ENCODE measurements at regions not wholly inside any gene's neighbourhood (a gene's known extent, or its start where the extent isn't known, plus 50 kb on each side); places are given as distances from the start of the nearest gene placed in this dataset.
"Not testable (repeated sequence)": the region's sequence is repeated elsewhere in the genome, so short reads cannot be mapped to it uniquely, and the experiment has no call there.

- TF ChIP-seq CTCF (conservative IDR thresholded peaks at IDR 0.05) = no peak
- TF ChIP-seq ZFX (IDR thresholded peaks at IDR 0.05) = no peak
These were observed 157.9 kb upstream of the CREB1 start for GRCh38 chr2:207371877-207372276.

GRCh38 chr2:207372483-207372882 lies 157.3 kb upstream of the CREB1 start:
- H3K27ac ChIP-seq = no peak overlapping the region
- no peak for TF ChIP-seq CTCF (conservative IDR thresholded peaks at IDR 0.05)
- TF ChIP-seq ZFX (IDR thresholded peaks at IDR 0.05) = no peak

More at GRCh38 chr2:207371877-207372276, 157.9 kb upstream of the CREB1 start:
- no peak overlapping the region for H3K27ac ChIP-seq

DNA sequence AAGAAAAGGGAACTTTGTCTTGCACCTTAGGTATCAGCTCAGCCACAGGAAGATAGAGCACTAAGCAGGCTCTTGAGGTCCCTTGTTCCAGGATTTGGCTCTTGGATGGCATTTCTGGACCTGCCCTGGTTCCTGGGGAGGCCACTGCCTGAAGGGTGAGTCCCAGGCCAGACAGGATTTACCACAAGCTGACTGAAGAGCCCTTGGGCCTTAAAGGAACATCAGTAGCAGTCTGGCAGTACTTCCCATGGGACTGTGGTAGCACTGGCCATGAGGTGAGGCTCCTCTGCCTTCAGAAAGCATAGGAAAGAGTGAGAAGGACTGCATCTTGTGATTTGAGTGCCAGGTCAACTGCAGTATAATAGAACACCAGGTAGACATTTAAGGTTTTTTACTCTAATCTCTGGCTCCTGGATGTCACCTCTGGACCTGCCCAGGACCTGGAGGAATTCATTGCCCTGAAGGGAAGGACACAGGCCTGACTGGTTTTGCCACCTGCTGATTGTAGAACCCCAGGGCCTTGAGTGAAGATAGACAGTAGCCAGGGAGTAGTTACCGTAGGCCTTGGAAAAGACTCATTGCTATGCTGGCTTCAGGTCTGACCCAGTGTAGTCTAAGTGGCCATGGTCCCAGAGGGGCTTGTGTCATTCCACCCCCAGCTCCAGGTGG lies 154.4 kb upstream of the CREB1 start:
- H3K27ac ChIP-seq = no peak overlapping the region
- no peak for TF ChIP-seq CTCF (conservative IDR thresholded peaks at IDR 0.05)
- no peak for TF ChIP-seq ZFX (IDR thresholded peaks at IDR 0.05)

DNA sequence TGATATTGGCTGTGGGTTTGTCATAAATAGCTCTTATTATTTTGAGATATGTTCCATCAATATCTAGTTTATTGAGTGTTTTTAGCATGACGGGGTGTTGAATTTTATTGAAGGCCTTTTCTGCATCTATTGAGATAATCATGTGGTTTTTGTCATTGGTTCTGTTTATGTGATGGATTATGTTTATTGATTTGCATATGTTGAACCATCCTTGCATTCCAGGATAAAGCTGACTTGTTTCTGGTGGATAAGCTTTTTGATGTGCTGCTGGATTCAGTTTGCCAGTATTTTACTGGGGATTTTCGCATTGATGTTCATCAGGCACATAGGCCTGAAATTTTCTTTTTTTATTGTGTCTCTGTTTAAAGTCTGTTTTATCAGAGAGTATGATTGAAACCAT lies 151.1 kb upstream of the CREB1 start:
- H3K27ac ChIP-seq = not testable (repeated sequence)

DNA sequence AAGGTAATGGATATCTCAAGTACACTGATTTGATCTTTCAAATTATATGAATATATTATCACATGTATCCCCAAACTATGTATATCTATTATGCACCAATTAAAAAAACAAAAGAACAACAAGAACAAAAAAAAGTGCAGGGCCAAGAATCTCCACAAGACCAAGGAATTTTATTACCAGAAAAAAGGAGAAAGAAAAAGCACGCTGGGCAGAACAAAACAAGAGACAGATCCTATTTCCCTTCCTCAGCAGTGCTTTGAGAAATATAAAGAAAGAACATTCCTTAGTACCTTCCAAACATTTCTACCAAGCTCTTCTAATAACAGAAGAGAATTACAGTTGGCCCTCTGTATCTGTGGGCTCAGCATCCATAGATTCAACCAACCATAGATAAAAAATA lies 144.7 kb upstream of the CREB1 start:
- no peak overlapping the region for H3K27ac ChIP-seq
- TF ChIP-seq CTCF (conservative IDR thresholded peaks at IDR 0.05) (no peak), ZFX (IDR thresholded peaks at IDR 0.05) (no peak)

DNA sequence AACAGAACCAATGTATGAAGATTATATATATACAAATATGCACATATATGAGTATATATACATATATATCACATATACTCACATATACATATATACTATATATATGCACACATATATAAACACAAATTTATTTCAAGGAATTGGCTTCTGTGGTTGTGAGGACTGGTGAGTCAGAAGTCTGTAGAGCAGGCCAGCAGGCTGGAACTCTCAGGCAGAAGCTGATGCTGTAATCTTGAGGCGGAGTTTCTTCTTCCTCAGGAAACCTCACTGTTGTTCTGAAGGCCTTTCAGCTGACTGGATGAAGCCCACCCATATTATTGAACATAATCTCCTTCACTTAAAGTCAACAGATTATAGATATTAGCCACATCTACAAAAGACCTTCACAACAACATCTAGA lies 143.9 kb upstream of the CREB1 start:
- TF ChIP-seq CTCF (conservative IDR thresholded peaks at IDR 0.05) (no peak), ZFX (IDR thresholded peaks at IDR 0.05) (no peak)
- H3K27ac ChIP-seq = no peak overlapping the region

- TF ChIP-seq ZFX (IDR thresholded peaks at IDR 0.05) = no peak
- no peak for TF ChIP-seq CTCF (conservative IDR thresholded peaks at IDR 0.05)
- H3K27ac ChIP-seq = no peak overlapping the region
These were observed 142.7 kb upstream of the CREB1 start for GRCh38 chr2:207387001-207387571.

All from C4-2B (cell line).